ENCODE measurements at regions not wholly inside any gene's neighbourhood (a gene's known extent, or its start where the extent isn't known, plus 50 kb on each side); places are given as distances from the start of the nearest gene placed in this dataset.

DNA sequence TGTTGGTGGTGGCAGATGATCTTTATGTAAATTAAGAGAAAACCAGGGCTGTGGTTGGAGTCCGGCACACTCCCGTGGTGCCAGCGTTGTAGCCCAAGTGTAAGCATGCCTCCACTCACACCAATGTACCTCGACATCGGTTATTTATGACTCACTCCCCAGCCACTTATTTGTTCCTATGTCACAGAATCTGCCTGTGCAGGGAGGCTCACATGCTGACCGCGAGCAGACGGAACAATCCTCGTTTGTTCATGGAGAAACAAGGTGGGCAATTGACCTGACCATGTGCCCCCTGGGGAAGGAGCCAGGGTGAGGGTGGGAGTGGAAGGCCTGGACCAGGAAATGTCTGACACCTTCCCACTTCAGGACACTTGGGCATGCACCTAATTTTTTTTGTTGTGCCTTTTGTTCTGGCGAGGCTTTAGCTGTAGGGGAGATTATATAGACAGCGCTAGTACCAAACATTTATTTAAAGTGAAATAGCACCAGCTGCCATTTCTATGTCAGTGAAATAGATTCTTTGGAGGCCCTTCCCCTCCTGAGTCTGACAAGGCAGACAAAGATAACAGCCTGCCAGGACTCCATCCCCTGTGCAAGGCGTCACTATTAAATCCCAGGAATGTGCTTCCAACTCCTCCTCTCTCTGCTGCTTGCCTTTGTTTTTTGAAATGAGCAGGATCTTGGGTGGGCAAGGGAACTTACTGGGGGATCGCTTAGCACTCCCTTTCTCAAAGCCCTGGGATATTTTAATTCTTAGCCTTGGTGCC is 394.2 kb downstream of the FGF9 start:
- Histone ChIP-seq H3K27ac (no peak overlapping the region), H3K4me1 (no peaks in the 10 kb centered on the region), H3K36me3 (no peaks in the 10 kb centered on the region), H3K27me3 (no peaks in the 10 kb centered on the region), H3K4me3 (no peak overlapping the region), H3K9me3 (no peaks in the 10 kb centered on the region)
- intact Hi-C loops (cut with DNase I; ENCODE audit: low total_unique reads) = no loop called here
- TF ChIP-seq, protein P1, sequence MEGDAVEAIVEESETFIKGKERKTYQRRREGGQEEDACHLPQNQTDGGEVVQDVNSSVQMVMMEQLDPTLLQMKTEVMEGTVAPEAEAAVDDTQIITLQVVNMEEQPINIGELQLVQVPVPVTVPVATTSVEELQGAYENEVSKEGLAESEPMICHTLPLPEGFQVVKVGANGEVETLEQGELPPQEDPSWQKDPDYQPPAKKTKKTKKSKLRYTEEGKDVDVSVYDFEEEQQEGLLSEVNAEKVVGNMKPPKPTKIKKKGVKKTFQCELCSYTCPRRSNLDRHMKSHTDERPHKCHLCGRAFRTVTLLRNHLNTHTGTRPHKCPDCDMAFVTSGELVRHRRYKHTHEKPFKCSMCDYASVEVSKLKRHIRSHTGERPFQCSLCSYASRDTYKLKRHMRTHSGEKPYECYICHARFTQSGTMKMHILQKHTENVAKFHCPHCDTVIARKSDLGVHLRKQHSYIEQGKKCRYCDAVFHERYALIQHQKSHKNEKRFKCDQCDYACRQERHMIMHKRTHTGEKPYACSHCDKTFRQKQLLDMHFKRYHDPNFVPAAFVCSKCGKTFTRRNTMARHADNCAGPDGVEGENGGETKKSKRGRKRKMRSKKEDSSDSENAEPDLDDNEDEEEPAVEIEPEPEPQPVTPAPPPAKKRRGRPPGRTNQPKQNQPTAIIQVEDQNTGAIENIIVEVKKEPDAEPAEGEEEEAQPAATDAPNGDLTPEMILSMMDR (IDR thresholded peaks at IDR 0.05) = no peak
- TF ChIP-seq POLR2AphosphoS5 (IDR thresholded peaks at IDR 0.05) = no peak
- no peak for TF ChIP-seq POLR2A (IDR thresholded peaks at IDR 0.05)
- no peak for DNase-seq (ENCODE audit: low spot score in 2 of 2)

GRCh38 chr13:22073718-22074117 is 402.8 kb downstream of the FGF9 start:
- Histone ChIP-seq H3K27ac (no peak overlapping the region), H3K9me3 (no peaks in the 10 kb centered on the region), H3K27me3 (no peaks in the 10 kb centered on the region), H3K4me1 (no peaks in the 10 kb centered on the region), H3K36me3 (no peaks in the 10 kb centered on the region), H3K4me3 (no peak overlapping the region)
- intact Hi-C loops (cut with DNase I; ENCODE audit: low total_unique reads) = no loop called here
- TF ChIP-seq, protein P1 (IDR thresholded peaks at IDR 0.05) = no peak
- TF ChIP-seq POLR2A (IDR thresholded peaks at IDR 0.05) (no peak), POLR2AphosphoS5 (IDR thresholded peaks at IDR 0.05) (no peak)
- DNase-seq (ENCODE audit: low spot score in 2 of 2) = no peak

DNA sequence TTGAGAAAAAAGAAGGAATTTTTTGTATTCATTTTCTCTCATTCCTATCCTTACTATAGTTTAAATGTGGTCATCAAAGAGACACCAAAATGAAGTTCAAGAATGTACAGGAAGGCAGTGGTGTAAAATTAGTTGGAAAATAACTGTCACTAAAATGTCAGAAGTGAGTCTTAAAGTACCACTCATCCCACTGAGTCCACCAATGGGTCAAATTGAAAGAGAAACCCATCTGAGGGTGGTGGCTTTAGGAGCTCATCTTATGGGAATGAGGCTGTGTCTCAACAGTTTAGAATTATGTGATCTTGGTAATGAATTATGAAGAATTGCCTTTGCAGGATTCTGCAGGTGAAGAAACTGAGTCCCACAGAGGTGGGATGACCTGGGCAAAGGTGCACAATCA is 403.5 kb downstream of the FGF9 start:
- Histone ChIP-seq H3K9me3 (no peaks in the 10 kb centered on the region), H3K27ac (no peak overlapping the region), H3K36me3 (no peaks in the 10 kb centered on the region), H3K4me1 (no peaks in the 10 kb centered on the region), H3K4me3 (no peak overlapping the region), H3K27me3 (no peaks in the 10 kb centered on the region)
- TF ChIP-seq POLR2AphosphoS5 (IDR thresholded peaks at IDR 0.05) (no peak), POLR2A (IDR thresholded peaks at IDR 0.05) (no peak)
- TF ChIP-seq, protein P1 (IDR thresholded peaks at IDR 0.05) = no peak
- intact Hi-C loops (cut with DNase I; ENCODE audit: low total_unique reads) = no loop called here
- no peak for DNase-seq (ENCODE audit: low spot score in 2 of 2)

DNA sequence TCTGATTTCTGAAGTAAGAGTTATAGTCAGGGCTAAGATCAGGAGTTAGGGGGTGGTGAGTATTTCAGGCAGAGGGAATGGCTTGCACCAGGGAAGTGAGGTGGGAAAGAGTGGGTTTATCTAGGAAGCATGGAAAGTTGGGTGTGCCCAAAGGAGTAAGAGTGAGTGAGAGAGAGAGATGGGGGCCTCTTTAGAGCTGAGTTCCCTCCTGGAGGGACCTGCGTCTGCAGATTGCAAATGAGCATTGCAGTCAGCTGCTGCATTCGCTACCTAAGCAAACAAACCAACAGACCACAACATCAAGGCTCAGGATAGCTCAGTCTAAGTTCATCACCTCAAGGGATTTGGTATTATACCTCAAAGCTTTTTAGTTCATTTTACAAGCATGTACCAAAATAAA is 405.8 kb downstream of the FGF9 start:
- Histone ChIP-seq H3K27me3 (no peaks in the 10 kb centered on the region), H3K4me3 (no peak overlapping the region), H3K27ac (no peak overlapping the region), H3K4me1 (no peaks in the 10 kb centered on the region), H3K9me3 (no peaks in the 10 kb centered on the region), H3K36me3 (no peaks in the 10 kb centered on the region)
- TF ChIP-seq, protein P1 (IDR thresholded peaks at IDR 0.05) = no peak
- TF ChIP-seq POLR2A (IDR thresholded peaks at IDR 0.05) (no peak), POLR2AphosphoS5 (IDR thresholded peaks at IDR 0.05) (no peak)
- intact Hi-C loops (cut with DNase I; ENCODE audit: low total_unique reads) = no loop called here
- DNase-seq (ENCODE audit: low spot score in 2 of 2) = no peak

DNA sequence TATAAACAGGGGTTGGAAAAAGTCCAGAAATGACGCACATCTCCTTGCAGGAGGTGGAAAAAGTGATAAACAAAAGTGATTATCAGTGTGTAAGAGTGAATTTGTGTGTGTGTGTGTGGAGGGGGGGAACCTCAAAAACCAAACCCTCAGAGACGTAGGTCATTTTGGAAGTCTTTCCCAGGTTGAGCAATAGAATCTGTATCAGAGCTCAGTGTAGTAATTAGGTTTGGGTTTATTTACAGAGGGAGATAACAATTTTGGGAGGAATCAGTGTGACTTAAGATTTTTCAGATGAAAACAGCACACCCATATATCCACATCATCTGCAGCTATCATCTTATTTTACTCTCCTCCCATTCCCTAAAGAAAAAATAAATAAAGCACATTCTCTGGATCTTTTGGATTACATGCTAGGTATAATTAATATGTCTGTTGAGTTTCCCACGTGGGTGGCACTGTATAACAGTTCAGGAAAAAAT is 406.4 kb downstream of the FGF9 start:
- Histone ChIP-seq H3K4me3 (no peak overlapping the region), H3K27me3 (no peaks in the 10 kb centered on the region), H3K27ac (no peak overlapping the region), H3K4me1 (no peaks in the 10 kb centered on the region), H3K36me3 (no peaks in the 10 kb centered on the region), H3K9me3 (no peaks in the 10 kb centered on the region)
- DNase-seq (ENCODE audit: low spot score in 2 of 2) = no peak
- intact Hi-C loops (cut with DNase I; ENCODE audit: low total_unique reads) = no loop called here
- TF ChIP-seq, protein P1 (IDR thresholded peaks at IDR 0.05) = no peak
